Osteocyte (in vitro differentiated cells): ENCODE measurements at regions not wholly inside any gene's neighbourhood (a gene's known extent, or its start where the extent isn't known, plus 50 kb on each side); places are given as distances from the start of the nearest gene placed in this dataset.

Experiments used
- DNase-seq: peaks from one replicate; pipeline ENCODE4 v3.0.0; 2021; ENCODE audit warnings: mixed read lengths; ENCODE audit not compliant: unreplicated experiment; ENCODE audit errors: extremely low spot score
- H3K27ac Mint-ChIP-seq: one replicate; pipeline ENCODE4 v1.8.0; 2021; ENCODE audit warnings: mild to moderate bottlenecking, mixed read lengths; ENCODE audit not compliant: unreplicated experiment
- H3K27me3 Mint-ChIP-seq: one replicate; pipeline ENCODE4 v1.8.0; 2021; ENCODE audit warnings: mixed read lengths; ENCODE audit not compliant: unreplicated experiment
- H3K36me3 Mint-ChIP-seq: one replicate; pipeline ENCODE4 v1.8.0; 2021; ENCODE audit warnings: mixed read lengths; ENCODE audit not compliant: unreplicated experiment
- H3K4me1 Mint-ChIP-seq: one replicate; pipeline ENCODE4 v1.8.0; 2021; ENCODE audit warnings: mixed read lengths; ENCODE audit not compliant: unreplicated experiment
- H3K4me3 Mint-ChIP-seq: one replicate; pipeline ENCODE4 v1.8.0; 2021; ENCODE audit warnings: mild to moderate bottlenecking, moderate library complexity, mixed read lengths; ENCODE audit not compliant: unreplicated experiment
- H3K9me3 Mint-ChIP-seq: one replicate; pipeline ENCODE4 v1.8.0; 2021; ENCODE audit warnings: mixed read lengths; ENCODE audit not compliant: unreplicated experiment
- CTCF ChIP-seq: fragments of 200-600 bp; sonication (generic); IDR thresholded peaks from 2 replicates; pipeline ENCODE4 v1.5.0; 2021; ENCODE audit warnings: antibody characterized with exemption, mild to moderate bottlenecking, moderate library complexity

- H3K36me3 Mint-ChIP-seq, result no peaks in the 10 kb centered on the region
Observed at GRCh38 chr13:109885235-109885634, 98.9 kb upstream of the IRS2 start.

GRCh38 chr13:109884462-109884861 is 98.1 kb upstream of the IRS2 start:
- Mint-ChIP-seq H3K27ac (no peak overlapping the region), H3K4me1 (no peaks in the 10 kb centered on the region), H3K9me3 (peaks cover 8% of the 10 kb centered on the region), H3K4me3 (no peak overlapping the region), H3K27me3 (peaks cover 7% of the 10 kb centered on the region), H3K36me3 (no peaks in the 10 kb centered on the region)
- DNase-seq, result no peak
- TF ChIP-seq CTCF, result no peak

More at GRCh38 chr13:109885235-109885634, 98.9 kb upstream of the IRS2 start:
- DNase-seq, result no peak
- no peak for TF ChIP-seq CTCF
- no peak overlapping the region for H3K27ac Mint-ChIP-seq
- no peaks in the 10 kb centered on the region for H3K4me1 Mint-ChIP-seq
- peaks cover 11% of the 10 kb centered on the region for H3K9me3 Mint-ChIP-seq
- peaks cover 7% of the 10 kb centered on the region for H3K27me3 Mint-ChIP-seq
- H3K4me3 Mint-ChIP-seq, result no peak overlapping the region

DNA sequence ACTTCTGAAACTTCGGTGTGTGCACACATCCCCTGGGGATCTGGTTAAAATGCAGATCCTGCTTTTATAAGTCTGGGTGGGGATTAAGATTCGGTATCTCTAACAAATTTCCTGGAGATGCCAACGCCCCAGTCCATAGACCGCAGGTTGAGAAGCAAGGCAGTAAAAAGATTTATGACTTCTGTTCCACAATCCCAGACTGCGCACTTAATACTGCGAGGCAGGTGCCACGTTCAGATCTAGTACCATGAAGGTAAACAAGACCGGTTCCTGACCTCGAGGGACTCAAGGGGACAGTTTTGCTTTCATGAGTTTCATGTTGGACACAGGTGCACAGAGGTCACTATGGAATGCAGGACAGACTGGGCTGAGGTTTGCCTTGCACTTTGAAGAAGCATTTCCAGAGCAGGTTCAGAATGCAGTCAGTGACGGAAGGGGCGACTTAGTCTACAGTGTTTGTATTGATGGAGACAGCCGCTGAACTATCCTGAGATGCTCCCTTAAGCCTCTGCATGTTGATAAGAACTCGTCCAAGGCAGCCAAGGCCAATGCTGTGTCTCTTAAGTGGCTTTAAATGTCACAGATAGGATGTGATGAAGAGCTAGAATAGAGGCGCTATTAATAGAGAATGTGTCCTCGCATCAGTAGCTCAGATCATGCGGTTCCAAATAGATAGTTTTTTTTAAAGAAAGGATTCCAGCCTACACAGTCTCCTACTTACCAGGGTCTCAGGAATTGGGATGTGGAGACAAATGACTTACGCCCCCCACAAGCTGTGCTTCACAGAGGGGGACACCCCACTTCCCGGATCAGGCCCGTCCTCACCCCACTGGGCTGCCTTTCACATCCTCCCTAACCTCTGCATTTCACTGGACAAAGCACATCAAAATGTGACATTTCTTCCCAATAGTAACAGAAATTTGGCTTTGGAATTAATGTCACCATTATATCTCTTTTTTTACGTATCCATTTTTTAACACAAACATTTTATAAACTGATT is 97.1 kb upstream of the IRS2 start:
- peaks cover 5% of the 10 kb centered on the region for H3K9me3 Mint-ChIP-seq
- no peak overlapping the region for H3K4me3 Mint-ChIP-seq
- peaks cover 7% of the 10 kb centered on the region for H3K27me3 Mint-ChIP-seq
- H3K4me1 Mint-ChIP-seq, result no peaks in the 10 kb centered on the region
- H3K36me3 Mint-ChIP-seq, result no peaks in the 10 kb centered on the region
- TF ChIP-seq CTCF, result no peak
- no peak overlapping the region for H3K27ac Mint-ChIP-seq
- DNase-seq, result no peak

- no peak for TF ChIP-seq CTCF
- no peak overlapping the region for H3K4me3 Mint-ChIP-seq
- no peaks in the 10 kb centered on the region for H3K9me3 Mint-ChIP-seq
- no peaks in the 10 kb centered on the region for H3K4me1 Mint-ChIP-seq
- no peak for DNase-seq
- H3K36me3 Mint-ChIP-seq, result no peaks in the 10 kb centered on the region
- no peak overlapping the region for H3K27ac Mint-ChIP-seq
- peaks cover 7% of the 10 kb centered on the region for H3K27me3 Mint-ChIP-seq
Observed at GRCh38 chr13:109881961-109882558, 95.7 kb upstream of the IRS2 start.

DNA sequence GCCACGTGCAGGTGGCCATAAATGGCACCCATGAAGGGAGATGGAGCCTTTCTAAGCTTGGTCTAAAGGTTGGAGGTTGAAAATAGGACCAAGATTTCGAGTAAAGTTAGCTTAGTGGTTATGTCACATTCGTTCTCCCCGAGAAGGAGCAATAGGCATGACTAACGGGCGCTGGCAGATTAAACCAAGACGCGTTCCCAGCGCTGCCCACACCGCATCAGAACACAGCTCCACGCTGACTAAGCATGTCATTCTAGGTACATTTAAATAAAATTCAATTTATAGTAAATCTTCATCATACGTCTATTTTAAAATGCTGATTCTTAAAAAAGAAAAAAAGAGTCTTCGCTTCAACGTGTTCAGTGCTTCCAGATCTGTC is 95.0 kb upstream of the IRS2 start:
- Mint-ChIP-seq H3K4me3 (no peak overlapping the region), H3K9me3 (no peaks in the 10 kb centered on the region), H3K36me3 (no peaks in the 10 kb centered on the region), H3K4me1 (no peaks in the 10 kb centered on the region), H3K27me3 (peaks cover 7% of the 10 kb centered on the region), H3K27ac (no peak overlapping the region)
- DNase-seq, result no peak
- TF ChIP-seq CTCF, result no peak
